Tibial nerve (tissue), 4 donors: ENCODE measurements at regions not wholly inside any gene's neighbourhood (a gene's known extent, or its start where the extent isn't known, plus 50 kb on each side); places are given as distances from the start of the nearest gene placed in this dataset.

Source experiments
- EP300 ChIP-seq, 2 donors: sonication (generic); formaldehyde crosslinking; IDR thresholded peaks; one replicate each; pipeline ENCODE4 v1.6.1; 2017; ENCODE audit warnings: antibody characterized with exemption in 2 of 2, mild to moderate bottlenecking in 1 of 2
- TF ChIP-seq, protein P1 (sequence below), 5 experiments: fragments of 200-600 bp in 3 of 5; fragments of 450-650 bp in 2 of 5; sonication (generic) in 3 of 5; IDR thresholded peaks; one replicate each; pipeline ENCODE4 v1.5.1; 2016 to 2019; ENCODE audit warnings: antibody characterized with exemption in 5 of 5, mild to moderate bottlenecking in 3 of 5, moderate library complexity in 2 of 5

GRCh38 chr14:50025073-50025472, 91.3 kb downstream of the VCPKMT start:
- TF ChIP-seq, protein P1, sequence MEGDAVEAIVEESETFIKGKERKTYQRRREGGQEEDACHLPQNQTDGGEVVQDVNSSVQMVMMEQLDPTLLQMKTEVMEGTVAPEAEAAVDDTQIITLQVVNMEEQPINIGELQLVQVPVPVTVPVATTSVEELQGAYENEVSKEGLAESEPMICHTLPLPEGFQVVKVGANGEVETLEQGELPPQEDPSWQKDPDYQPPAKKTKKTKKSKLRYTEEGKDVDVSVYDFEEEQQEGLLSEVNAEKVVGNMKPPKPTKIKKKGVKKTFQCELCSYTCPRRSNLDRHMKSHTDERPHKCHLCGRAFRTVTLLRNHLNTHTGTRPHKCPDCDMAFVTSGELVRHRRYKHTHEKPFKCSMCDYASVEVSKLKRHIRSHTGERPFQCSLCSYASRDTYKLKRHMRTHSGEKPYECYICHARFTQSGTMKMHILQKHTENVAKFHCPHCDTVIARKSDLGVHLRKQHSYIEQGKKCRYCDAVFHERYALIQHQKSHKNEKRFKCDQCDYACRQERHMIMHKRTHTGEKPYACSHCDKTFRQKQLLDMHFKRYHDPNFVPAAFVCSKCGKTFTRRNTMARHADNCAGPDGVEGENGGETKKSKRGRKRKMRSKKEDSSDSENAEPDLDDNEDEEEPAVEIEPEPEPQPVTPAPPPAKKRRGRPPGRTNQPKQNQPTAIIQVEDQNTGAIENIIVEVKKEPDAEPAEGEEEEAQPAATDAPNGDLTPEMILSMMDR (IDR thresholded peaks at IDR 0.05) = no peak
- no peak for TF ChIP-seq EP300 (IDR thresholded peaks at IDR 0.05)
